ENCODE measurements at regions not wholly inside any gene's neighbourhood (a gene's known extent, or its start where the extent isn't known, plus 50 kb on each side); places are given as distances from the start of the nearest gene placed in this dataset.
"Not testable (repeated sequence)": the region's sequence is repeated elsewhere in the genome, so short reads cannot be mapped to it uniquely, and the experiment has no call there.

DNA sequence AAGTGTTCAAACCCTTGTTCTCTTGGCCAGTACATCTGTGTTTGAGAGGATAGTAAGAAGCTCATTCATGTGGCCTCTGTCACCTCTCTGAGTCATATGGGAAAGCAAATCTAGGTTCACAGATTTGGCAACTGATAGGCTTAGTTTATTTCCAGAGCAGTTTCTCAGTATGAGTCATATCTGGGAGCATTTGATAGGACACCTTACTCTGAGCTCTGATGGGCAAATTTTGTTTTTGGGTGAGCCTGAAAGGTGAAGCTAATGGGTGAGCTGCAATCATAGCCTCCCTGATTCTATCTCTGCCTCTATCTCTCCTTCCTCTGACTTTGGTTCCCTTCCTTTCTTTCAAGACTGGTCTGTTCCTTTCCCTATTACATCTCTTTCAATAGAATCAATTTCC, 134.4 kb downstream of the S1PR1 start:
- DNase-seq = no peak

DNA sequence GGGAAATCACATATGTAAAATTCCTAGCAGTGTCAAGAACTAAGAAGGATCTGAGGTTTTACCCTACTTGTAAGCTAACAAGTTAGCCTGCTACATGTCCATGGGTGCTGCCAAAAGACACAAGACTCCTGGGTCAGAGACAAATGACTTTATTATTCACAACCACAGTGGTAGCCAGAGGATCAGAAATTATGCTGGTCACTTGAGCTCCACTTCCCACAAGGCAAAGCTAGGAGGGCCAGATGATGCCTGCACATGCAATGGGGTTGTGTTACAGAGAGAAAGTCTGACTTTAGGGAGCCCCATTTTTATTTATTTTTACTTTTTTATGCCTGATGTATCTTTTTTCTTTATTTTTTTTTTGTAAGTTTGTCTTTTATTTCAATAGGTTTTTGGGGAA, 136.8 kb downstream of the S1PR1 start:
- no peak for DNase-seq

DNA sequence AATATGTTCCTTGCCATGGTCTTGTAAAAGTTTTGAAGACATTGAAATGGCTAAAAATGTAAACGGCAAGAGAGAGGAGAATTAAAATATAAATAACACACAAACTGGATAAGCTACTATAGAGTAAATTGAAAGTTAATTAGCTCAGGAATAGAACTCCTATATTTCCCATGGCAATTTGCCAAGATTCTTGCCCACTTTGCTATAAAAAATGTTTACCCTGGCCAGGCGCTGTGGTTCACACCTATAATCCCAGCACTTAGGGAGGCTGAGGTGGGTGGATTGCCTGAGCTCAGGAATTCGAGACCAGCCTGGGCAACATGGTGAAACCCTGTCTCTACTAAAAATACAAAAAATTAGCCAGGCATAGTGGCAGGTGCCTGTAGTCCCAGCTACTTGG, 138.6 kb downstream of the S1PR1 start:
- not testable (repeated sequence) for DNase-seq

GRCh38 chr1:101376121-101377083, 139.6 kb downstream of the S1PR1 start:
- no peak for DNase-seq

DNA sequence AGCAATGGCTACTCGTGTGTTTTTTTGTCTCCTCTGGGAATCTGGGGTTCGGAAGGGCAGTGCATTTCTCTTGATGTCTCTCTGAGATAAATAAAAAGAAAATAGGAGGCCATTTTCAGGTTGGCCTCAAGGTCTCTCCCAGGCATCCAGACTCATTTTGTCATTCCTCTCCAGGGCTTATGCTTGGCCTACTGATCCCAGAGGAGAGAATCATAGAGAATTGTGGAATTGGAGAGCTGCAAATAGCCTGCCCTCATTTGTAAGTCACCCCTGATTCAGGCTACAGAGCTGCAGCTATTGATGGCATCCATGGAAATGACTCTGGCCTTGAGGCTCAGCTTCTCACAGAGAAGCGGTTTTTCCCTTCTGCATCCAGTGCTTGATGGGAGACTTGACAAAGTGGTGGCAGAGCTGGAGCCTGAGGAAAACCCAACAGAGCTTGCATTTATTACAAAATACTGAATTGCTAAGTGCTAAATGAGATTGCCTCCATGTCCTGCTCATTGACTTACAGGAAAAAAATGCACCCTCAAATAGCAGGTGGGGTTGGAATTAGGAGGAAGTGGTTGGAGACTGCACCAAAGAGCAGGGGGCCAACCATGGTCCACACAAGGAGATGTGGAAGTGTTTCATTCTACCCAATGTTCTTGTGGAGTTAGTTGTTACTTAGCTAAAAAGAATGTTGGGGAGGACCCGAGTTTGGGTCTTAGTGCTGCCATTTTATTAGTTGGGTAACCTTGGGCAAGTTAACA, 140.4 kb downstream of the S1PR1 start:
- no peak for DNase-seq

DNA sequence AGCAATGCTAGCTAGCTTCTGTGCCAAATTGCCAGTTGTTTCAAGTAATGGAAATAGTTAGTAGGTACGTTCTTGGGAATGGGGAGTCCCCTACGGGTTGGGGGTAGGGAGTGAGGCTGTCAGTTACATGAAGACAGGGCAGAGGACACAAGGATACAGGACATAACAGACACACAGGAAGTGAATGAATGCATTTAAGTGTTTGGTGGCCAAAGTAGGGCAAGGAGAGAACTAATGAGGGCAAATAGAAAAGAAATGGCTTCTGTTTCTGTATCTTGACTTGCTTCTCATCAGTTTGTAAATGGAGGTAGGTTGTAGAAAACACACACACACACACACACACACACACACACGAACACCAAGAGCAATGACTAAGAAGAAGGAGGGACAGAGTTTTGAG, 142.2 kb downstream of the S1PR1 start:
- no peak for DNase-seq

DNA sequence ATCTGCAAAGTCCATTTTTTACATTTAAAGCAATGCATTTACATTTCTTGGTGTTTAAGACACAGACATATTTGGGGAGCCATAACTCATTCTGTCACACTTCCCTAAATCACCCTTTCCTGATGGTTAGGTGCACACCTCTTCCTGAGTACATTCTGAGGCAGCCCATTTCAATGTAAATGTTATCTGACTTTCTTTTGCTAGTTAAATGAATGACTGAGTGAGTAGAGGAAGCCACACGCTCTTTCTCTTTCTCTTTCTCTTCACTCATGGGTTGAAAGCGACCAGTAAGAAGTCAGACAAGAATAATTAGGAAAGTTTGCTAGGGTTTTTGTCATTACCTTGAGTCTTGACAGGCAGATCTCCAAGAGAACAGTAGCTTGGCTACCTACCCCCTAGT, 143.1 kb downstream of the S1PR1 start:
- no peak for DNase-seq

DNA sequence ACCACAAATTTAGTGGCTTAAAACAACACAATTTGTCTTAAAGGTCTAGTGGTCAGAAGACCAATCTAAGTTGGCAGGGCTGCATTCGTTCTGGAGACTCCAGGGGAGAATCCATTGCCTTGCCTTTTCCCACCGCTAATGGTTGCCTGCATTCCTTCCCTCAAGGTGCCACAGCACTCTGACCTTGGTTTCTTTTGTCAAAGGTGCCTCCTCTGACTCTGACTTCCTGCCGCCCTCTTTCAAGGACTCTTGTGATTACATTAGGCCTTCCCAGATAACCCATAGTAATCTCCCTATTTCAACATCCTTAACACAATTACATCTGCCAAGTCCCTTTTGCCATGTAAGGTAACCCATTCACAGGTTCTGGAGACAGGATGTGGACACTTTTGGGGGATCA, 145.3 kb downstream of the S1PR1 start:
- no peak for DNase-seq

GRCh38 chr1:101388904-101389546, 152.2 kb downstream of the S1PR1 start:
- no peak for DNase-seq

GRCh38 chr1:101389547-101389929, 152.7 kb downstream of the S1PR1 start:
- DNase-seq = no peak

- no peak for DNase-seq
Observed at GRCh38 chr1:101392552-101392951, 155.7 kb downstream of the S1PR1 start.

- no peak for DNase-seq
Observed at GRCh38 chr1:101394041-101394440, 157.2 kb downstream of the S1PR1 start.

GRCh38 chr1:101399222-101399621, 162.4 kb downstream of the S1PR1 start:
- DNase-seq = no peak

DNA sequence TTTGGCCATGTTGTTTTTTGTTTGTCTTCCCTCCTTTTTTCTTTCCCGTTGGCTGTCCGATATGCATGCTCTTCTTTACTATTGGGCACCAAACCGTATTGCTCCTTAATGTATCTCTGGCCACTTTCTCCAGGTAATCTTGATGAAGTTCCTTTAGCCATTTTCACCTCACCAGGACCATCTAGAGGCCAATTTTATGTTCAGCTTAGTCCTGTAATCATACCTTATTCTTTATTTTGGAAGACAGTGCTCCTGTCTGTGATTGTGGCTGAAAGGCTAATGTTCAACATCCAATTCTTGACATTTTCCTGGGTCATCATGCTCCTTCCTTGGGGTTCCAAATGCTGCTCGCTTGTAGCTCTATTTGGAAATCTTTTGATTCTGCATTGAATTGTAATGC, 169.5 kb downstream of the S1PR1 start:
- no peak for DNase-seq

DNA sequence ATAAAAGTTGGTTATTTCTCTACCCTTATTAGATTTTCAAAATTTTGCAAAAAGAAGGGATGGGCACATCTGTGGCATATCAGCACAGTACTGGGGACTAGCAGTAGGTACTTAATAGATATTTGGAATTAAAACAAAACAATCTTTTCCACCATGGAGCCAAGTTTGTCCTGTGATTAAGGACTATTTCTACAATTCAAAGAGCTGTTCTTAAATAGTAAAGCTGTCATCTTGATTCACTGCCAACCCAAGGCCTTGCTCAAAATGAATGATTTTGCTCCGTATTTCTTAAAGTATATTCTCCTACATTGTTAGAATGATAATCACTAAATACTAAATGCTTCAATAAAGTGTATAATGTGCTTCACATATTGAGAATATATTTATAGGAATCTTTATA, 169.9 kb downstream of the S1PR1 start:
- DNase-seq = no peak

DNA sequence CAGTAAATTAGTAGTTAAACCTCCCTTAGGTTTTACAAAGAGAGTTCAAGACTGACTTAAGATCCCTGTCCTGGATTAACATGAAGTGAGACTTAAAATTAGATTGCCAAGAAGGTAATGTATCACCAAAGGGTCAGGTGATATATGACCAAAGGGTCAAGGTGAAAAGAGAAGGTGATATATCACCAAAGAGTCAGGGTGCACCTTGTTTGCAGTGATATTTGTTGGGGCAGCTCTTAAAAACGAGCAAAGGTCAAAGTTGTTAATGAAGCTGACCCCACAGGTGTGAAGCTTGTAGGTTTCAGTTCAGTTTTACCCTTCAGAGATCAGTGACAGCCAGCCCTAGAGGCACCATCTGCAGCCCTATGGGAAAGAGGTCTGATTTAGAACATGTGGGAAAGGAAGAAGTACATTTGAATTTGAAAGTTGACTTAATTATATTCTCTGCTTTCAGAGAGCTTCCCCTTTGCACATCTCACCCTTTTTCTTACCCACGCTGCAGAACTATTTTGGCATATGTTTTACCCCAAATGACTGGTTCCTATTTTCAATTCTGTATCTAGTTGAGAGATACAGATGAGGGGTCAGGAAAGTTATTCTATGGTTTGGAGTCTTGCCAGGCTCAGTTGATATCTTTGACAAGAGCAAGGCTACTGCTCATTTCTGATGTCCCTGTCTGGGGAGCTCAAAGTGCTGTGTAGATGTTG, 170.8 kb downstream of the S1PR1 start:
- no peak for DNase-seq

- DNase-seq = no peak
Observed at GRCh38 chr1:101408212-101409042, 171.6 kb downstream of the S1PR1 start.

- DNase-seq = no peak
Observed at GRCh38 chr1:101409102-101409501, 172.3 kb downstream of the S1PR1 start.

GRCh38 chr1:101410048-101410878, 173.4 kb downstream of the S1PR1 start:
- DNase-seq = no peak

GRCh38 chr1:101420406-101420805, 183.6 kb downstream of the S1PR1 start:
- DNase-seq = no peak

- DNase-seq = not testable (repeated sequence)
Observed at GRCh38 chr1:101428083-101428482, 191.3 kb downstream of the S1PR1 start.
